Astrocyte of the cerebellum (primary cell): ENCODE measurements at regions not wholly inside any gene's neighbourhood (a gene's known extent, or its start where the extent isn't known, plus 50 kb on each side); places are given as distances from the start of the nearest gene placed in this dataset.

Experiments used
- DNase-seq: peaks from one replicate; pipeline ENCODE4 v3.0.0-alpha.2; 2011; ENCODE audit warnings: low read depth
- H3K4me3 ChIP-seq: 2 replicates; pipeline ENCODE4 v1.5.1; 2011; ENCODE audit warnings: mild to moderate bottlenecking, low read depth, low read length, moderate library complexity
- in situ Hi-C: cut with HindIII; loops from 2 replicates; pipeline ENCODE4 v1.10.0; 2017; ENCODE audit warnings: low sequenced_read_pairs
- TF ChIP-seq, protein P1 (sequence below): IDR thresholded peaks from 2 replicates; pipeline ENCODE4 v1.5.1; 2012; ENCODE audit warnings: low read length, low read depth, moderate library complexity, mild to moderate bottlenecking; ENCODE audit errors: missing control alignments

DNA sequence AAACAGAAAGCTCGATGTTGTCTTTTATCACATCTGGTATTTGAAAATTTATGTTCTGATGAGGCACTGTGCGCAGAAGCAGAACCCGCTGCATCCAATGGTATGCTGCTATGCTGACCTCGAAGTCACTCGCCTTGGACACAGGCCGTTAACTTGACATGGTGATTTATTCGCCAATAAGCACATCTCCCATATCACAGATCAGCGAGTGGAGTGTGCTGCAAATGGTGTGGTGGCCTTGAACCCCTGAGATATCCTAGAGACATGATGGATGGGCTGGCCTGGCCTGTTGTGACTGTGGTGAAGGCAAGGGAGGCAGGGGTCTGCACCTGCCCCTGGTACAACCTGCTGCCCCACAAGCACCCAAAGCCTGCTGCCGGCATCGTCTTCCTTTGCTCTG lies 175.4 kb upstream of the FRG1 start:
- no peak for DNase-seq
- in situ Hi-C loops: no loop called here
- TF ChIP-seq, protein P1, sequence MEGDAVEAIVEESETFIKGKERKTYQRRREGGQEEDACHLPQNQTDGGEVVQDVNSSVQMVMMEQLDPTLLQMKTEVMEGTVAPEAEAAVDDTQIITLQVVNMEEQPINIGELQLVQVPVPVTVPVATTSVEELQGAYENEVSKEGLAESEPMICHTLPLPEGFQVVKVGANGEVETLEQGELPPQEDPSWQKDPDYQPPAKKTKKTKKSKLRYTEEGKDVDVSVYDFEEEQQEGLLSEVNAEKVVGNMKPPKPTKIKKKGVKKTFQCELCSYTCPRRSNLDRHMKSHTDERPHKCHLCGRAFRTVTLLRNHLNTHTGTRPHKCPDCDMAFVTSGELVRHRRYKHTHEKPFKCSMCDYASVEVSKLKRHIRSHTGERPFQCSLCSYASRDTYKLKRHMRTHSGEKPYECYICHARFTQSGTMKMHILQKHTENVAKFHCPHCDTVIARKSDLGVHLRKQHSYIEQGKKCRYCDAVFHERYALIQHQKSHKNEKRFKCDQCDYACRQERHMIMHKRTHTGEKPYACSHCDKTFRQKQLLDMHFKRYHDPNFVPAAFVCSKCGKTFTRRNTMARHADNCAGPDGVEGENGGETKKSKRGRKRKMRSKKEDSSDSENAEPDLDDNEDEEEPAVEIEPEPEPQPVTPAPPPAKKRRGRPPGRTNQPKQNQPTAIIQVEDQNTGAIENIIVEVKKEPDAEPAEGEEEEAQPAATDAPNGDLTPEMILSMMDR: no peak
- H3K4me3 ChIP-seq: no peak overlapping the region

DNA sequence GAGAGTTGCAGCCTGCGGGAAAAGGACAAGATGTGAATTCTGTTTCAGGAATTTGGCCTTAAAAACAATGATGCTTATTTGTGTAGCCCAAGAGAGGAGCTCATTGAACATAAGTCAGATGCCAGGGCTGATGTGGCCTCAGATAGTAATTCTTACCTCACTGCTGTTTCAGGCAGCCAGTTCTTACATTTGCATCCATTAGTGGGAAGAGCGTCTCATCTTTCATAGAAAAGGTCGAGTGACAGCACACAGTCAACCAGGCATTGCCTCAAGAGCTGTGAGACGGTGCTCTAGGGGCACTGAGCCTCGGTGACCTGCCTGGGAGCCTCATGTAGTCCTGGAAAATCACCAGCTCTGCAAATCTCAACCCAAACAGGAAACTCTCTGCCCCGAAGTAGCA lies 174.9 kb upstream of the FRG1 start:
- DNase-seq: no peak
- TF ChIP-seq, protein P1: no peak
- in situ Hi-C loops: no loop called here

DNA sequence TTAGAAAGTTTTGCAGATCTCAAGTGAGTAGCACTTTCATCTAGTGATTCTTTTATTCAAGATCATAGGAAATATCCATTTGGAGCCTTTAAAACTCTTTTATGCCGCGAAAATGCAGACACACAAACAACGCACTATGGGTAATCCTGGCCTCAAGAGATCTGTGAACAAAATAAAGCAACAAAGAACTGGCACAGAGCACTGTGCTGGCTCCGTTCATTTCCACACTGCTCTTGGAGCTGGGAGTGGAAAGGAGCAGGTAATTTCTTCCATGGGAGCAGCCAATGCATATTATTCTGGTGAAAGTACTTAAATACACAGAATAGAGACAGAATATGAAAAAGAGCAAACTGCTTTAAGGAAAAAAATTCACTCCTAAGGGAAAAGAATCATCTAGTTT lies 172.7 kb upstream of the FRG1 start:
- no peak for DNase-seq
- in situ Hi-C loops: no loop called here
- H3K4me3 ChIP-seq: no peak overlapping the region
- TF ChIP-seq, protein P1: no peak

More for the DNA sequence above, 174.9 kb upstream of the FRG1 start:
- no peak overlapping the region for H3K4me3 ChIP-seq

DNA sequence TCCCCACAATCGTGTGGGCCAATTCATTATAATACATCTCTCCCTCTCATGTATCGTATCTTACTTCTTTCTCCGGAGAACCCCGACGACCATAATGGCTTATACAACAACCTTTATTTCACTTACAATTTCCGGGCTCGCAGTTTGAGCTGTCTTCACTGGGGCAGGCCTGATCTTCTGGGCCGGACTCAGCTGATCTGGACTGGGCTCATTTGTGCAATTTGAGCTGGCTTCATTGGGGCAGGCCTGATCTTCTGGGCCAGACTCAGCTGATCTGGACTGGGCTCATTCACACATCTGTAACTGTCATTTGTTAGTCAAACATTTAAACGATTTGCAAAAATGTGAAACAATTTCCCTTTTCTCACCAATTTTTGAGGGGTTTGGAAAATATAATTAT lies 171.5 kb upstream of the FRG1 start:
- in situ Hi-C loops: no loop called here
- TF ChIP-seq, protein P1: no peak
- no peak overlapping the region for H3K4me3 ChIP-seq
- DNase-seq: no peak

DNA sequence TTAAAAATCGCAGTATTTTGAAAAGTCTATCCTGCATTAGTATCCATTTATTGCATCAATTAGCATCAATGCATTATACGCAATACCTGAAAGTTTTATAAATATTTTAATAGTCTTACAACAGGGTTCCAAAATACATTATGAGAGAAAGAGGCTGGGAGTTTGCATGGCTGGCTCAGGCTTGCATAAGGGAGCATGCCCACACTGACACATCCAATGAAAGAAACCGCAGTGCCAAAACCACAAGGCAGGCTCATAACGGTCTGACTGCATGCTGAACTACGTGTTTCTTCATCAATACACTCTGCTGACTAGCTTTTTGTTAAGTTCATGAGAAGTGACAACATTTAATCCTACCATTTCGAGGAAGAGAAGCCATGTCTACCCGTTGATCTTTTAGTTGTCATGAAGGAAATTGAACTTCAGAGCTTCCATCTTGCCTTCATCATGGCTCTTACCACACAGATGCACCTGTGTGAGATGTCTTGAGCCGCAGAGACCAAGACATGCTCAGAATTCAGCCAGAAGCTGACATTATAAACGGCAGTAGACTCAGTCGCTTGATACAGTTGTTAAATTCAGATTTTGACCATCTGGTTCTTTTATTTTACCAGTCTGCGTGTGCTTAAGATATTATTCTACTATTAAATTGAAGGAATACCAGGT lies 168.8 kb upstream of the FRG1 start:
- no peak for DNase-seq
- in situ Hi-C loops: no loop called here
- TF ChIP-seq, protein P1: no peak
- H3K4me3 ChIP-seq: no peak overlapping the region

DNA sequence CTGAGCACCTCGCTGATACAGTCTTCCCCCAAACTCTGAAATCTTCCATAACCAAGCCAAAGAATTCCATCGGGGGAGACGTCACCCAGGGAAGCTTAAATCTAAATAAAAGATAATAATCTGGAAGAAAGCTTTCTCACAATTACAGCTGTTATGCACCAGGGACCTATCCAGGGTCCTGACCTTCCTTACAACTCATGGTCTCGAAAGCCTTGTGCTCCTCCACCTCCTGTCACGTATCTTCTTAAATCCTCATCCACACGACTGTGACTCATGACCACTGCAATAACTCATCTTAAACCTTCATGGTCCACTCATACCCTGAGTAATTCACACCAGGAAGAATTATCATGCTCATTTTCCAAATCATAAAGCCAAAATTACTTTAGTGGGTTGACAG lies 166.8 kb upstream of the FRG1 start:
- in situ Hi-C loops: no loop called here
- TF ChIP-seq, protein P1: no peak
- DNase-seq: no peak
- H3K4me3 ChIP-seq: no peak overlapping the region
